ENCODE measurements at regions not wholly inside any gene's neighbourhood (a gene's known extent, or its start where the extent isn't known, plus 50 kb on each side); places are given as distances from the start of the nearest gene placed in this dataset.
"Not testable (repeated sequence)": the region's sequence is repeated elsewhere in the genome, so short reads cannot be mapped to it uniquely, and the experiment has no call there.

DNA sequence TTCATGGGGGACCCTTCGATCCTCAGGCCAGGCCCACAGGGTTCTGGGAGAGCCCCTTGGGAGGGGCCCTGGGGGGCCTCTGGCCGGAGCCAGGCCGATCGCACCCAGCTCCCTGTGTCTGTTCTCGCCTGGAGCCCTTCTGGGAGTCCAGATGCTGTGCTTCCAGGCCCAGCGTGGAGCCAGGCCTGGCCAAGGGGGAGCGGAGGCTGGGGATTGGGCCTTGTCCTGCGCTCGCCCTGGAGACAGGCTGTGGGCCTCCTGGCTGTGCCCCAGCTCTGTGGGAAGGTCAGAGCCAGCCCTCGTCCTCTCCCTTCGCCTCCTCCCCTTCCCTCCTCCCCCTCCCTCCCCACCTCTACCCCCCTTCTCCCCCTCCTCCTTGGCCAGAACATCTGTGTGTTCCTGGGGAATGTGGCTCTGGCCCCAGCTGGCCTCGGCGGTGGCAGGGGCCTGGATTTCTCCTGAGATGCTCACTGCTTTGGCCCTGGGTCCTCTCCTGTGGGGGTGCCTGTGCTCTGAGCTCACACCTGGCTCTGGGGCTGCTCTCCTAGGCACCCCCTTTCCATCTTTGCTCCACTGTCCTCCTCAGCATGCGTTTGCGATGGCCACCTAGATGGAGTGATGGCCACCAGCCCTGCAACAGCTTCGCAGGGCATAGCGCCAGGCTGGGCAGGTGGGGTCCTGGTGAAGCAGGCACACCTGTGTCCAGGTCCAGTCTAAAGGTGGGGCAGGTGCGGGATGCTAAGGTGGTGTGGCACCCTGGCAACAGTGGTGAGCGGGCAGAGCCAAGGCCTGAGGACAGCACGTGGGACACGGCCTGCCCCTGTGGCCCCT is 90.6 kb upstream of the CIBAR2 start:
- no peak for DNase-seq (ENCODE audit: low read depth)

DNA sequence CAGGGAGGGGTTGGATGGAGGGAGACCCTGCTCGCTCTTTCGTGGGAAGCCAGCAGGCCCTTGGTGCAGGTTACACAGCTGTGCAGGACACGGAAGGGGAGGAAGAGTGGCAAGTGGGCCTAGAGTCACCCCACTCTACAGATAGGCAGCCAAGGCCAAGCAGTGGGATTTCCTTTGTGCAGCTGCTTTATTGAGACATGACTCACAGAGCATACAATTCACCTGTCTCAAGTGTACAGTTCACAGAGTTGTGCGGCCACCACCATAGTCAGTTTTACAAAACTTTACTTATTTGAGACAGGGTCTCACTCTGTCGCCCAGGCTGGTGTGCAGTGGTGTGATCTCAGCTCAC is 91.2 kb upstream of the CIBAR2 start:
- DNase-seq (ENCODE audit: low read depth) = no peak

GRCh38 chr16:85204242-85205010 is 92.2 kb upstream of the CIBAR2 start:
- no peak for DNase-seq (ENCODE audit: low read depth)

DNA sequence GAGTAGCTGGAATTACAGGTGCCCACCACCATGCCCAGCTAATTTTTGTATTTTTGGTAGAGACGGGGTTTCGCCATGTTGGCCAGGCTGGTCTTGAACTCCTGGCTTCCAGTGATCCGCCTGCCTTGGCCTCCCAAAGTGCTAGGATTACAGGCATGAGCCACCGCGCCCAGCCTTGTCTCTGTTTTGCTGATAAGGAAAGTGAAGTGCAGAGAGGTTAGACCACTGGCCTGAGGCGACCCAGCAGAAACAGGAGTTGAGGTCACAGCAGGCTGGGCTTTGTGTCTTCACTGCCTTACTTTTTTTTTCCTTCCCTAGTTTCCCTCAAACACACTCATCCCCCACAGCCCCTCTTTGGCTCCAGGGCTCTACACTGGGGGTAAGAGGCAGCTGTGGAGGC is 93.0 kb upstream of the CIBAR2 start:
- DNase-seq (ENCODE audit: low read depth) = not testable (repeated sequence)

DNA sequence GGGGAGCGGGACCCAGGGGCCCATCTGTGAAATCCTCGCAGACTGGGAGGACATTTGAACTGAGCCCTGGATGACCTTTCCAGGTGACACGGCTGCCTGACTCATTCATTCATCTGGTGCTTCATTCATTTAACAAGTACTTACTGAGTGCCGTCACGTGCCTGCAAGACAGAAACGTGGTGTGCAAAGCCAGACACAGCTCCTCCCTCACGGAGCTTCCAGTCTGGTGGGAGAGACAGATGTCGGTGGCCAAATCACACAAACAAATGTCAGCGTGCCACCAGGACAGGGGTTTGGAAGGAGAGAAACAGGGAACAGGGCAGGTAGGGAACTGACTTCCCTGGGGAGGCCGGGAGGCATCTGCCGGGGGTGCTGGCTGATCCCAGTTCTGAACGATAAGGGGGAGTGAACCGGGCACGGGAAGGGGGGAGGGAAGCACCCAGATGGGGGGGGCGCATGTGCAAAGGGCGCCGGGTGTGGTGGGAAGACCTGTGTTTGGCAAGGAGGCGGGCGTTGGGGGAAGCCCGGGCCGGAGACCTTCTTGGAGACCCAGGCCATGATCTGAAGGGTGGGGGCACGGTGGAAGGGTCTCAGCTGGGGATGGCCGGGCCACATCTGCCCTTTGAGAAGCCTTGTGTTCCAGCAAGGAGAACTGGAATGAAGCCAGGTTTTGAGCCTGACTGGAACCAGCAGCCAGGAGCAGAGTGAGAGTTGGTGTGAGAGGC is 93.6 kb upstream of the CIBAR2 start:
- DNase-seq (ENCODE audit: low read depth) = no peak

GRCh38 chr16:85206472-85207356 is 94.4 kb upstream of the CIBAR2 start:
- no peak for DNase-seq (ENCODE audit: low read depth)

- no peak for DNase-seq (ENCODE audit: low read depth)
Measured at GRCh38 chr16:85207357-85207921, 95.2 kb upstream of the CIBAR2 start.

- no peak for DNase-seq (ENCODE audit: low read depth)
Measured at GRCh38 chr16:85208181-85208580, 95.9 kb upstream of the CIBAR2 start.

DNA sequence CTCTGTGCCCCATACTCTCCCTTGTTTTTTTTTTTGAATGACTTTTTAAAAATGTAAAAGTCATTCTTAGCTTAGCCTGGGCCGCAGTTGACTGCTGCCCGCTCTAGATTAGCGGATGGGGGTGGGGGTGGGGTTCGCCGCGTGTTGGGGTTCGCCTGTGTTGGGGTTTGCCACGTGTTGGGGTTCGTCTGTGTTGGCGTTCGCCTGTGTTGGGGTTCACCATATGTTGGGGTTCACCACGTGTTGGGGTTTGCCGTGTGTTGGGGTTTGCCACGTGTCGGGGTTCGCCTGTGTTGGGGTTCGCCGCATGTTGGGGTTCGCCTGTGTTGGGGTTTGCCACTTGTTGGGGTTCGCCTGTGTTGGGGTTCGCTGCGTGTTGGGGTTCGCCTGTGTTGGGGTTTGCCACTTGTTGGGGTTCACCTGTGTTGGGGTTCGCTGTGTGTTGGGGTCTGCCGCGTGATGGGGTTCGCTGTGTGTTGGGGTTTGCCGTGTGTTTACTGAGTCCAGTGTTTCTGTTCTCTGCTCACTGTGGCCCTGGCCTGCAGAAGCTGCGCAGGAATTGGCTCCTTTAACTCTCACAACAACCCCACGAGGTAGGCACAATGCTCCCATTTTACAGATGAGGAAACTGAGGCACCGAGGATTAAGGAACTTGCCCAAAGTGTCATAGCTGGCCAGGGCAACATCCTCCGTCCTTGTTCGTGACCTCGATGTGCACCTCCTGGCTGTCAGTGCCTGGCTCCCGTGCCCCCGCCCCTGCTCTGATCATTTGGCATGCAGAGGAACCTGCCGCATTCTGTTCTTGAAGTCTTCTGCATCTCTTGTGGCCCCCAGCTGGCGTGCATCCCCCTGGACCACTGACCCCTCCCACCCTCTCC is 96.6 kb upstream of the CIBAR2 start:
- no peak for DNase-seq (ENCODE audit: low read depth)

- DNase-seq (ENCODE audit: low read depth) = no peak
Measured at GRCh38 chr16:85209526-85210121, 97.4 kb upstream of the CIBAR2 start.

DNA sequence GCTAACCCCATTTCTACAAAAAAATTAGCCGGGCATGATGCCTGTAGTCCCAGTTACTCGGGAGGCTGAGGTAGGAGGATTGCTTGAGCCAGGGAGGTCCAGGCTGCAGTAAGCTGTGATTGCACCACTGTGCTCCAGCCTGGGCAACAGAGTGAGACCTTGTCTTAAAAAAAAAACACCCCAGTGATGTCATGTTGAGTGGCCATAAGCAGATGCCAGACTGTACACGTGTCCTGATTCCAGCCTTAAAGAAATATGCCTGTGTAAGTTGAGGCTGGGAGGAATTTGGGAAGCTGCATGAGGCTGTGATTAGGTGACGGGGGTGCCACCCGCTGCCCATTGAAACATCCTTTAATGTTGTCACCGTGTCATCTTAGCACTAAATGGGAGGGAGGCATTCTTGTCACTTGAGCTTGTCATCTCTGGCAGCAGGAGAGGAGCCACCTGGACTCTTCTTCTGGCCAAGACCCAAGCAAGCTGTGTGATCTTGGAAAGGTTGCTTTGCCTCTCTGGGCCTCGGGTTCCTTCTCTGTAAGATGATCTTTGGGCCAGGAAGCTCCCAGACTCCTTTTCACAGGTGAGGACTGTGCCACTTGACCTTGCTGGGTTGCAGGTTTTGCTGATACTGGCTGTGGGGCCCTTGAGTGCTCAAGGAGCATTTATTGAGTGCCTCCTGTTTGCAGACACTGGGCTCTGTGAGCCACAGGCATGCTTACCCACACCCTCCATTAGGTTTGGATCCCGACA is 98.3 kb upstream of the CIBAR2 start:
- DNase-seq (ENCODE audit: low read depth) = no peak

GRCh38 chr16:85211271-85211801 is 99.1 kb upstream of the CIBAR2 start:
- no peak for DNase-seq (ENCODE audit: low read depth)

DNA sequence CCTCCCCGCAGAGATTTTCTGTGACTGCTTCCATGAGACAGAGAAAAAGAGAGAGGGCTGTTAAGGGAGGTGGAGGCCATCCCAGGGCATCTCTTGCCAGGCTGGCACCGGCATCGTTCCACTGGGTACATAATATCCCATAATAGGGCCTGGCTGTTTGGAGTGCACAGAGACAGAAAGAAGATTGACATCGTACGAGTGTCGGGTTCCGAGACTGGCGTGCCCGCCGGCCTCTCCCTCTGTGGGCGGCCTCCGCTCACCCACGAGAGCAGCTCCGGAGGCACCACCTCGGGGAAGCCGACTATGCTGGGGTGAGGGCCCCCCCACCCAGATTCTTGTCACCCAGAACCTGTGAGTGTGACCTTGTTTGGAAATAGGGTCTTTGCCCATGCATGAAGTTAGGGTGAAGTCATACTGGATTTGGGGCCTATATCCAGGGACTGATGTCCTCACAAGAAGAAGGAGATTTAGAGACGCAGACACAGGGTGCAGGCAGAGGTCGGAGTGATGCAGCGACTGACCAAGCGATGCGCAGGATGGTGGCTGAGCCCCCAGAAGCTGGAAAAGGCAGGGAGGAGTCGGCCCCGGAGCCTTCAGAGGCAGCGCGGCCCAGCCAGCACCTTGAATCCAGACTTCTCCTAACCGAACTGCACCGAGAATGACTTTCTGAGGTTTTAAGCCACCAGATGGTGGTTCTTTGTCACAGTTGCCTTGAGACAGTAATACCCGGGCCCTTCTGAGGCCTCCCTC is 101.8 kb upstream of the CIBAR2 start:
- no peak for DNase-seq (ENCODE audit: low read depth)

DNA sequence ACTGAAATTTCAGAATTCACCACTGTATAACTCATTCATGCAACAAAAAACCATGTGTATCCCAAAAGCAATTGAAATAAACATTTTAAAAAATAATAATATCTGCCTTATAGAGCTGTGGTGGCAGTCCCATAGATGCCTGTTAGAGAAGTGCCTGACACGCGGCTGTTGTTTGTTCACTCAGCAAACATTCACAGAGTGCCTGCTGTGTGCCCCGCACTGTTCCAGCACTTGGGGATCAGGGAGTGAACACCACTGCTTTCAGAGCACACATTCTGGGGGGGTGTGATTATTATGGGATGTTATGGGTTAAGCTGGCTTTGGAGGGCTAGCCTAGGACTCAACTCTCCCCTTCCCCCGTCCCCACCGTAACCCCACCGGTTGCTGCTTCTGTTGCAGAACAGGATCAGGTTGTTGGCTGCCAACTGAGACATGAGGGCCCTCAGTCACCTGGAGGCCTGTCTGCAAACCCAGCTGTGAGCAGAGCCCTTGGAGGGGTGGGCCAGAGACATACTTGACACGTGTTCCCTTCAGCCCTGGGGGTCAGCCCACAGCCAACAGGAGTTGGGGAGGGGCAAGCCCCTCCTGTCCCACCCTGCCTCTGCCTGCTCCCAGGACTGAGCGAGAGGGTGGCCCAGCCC is 103.3 kb upstream of the CIBAR2 start:
- DNase-seq (ENCODE audit: low read depth) = no peak

- no peak for DNase-seq (ENCODE audit: low read depth)
Measured at GRCh38 chr16:85216522-85217375, 104.5 kb upstream of the CIBAR2 start.

DNA sequence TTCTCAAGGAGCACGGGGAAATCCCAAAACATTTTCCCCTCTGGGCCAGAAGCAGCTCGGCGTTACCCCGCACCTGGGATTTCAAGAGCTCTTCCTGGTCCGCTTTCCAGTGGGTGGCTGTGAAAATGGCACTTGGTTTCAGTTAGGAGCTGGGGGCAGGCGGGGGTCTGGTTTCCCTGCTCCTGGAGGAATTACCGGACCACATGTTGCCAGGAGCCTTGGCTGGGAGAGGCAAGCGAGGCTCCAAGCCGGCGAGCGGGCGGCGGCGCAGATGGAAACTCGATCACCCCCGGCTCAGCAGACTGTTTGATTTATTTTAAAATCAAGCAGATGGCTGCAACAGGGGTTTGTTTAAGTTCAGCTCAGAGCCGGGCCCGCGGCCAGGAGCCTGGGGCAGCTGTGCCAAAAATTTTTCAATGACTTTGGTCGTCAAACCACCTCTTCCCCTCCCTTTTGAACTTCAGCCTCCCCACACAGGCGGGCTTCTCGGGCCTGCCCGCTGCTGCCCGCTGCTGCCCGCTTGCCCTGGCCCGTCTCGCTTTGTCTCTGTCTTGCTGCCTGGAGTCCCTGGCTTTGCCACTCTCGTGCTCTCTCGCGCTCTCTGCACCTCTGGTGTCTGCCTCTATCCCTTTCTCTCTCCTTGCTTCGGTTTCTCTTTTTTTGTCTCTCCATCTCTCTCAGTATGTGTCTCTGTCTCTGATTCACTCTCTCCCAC is 108.0 kb upstream of the CIBAR2 start:
- no peak for DNase-seq (ENCODE audit: low read depth)

Data from stimulated activated CD8-positive, alpha-beta memory T cell treated with anti-CD3 and anti-CD28 coated beads, Interleukin-12 subunit alpha, Interleukin-12 subunit beta, amount 100 ng/mL, for 4 hours (primary cell).